ENCODE measurements at regions not wholly inside any gene's neighbourhood (a gene's known extent, or its start where the extent isn't known, plus 50 kb on each side); places are given as distances from the start of the nearest gene placed in this dataset.

GRCh38 chr7:25840209-25840792 is 311.7 kb upstream of the NFE2L3 start:
- TF ChIP-seq POLR2A (IDR thresholded peaks at IDR 0.05; ENCODE audit: low read depth) = no peak
- TF ChIP-seq, protein P1, sequence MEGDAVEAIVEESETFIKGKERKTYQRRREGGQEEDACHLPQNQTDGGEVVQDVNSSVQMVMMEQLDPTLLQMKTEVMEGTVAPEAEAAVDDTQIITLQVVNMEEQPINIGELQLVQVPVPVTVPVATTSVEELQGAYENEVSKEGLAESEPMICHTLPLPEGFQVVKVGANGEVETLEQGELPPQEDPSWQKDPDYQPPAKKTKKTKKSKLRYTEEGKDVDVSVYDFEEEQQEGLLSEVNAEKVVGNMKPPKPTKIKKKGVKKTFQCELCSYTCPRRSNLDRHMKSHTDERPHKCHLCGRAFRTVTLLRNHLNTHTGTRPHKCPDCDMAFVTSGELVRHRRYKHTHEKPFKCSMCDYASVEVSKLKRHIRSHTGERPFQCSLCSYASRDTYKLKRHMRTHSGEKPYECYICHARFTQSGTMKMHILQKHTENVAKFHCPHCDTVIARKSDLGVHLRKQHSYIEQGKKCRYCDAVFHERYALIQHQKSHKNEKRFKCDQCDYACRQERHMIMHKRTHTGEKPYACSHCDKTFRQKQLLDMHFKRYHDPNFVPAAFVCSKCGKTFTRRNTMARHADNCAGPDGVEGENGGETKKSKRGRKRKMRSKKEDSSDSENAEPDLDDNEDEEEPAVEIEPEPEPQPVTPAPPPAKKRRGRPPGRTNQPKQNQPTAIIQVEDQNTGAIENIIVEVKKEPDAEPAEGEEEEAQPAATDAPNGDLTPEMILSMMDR (IDR thresholded peaks at IDR 0.05) = no peak
- peak; percentile 57 to 72 for TF ChIP-seq POLR2AphosphoS5 (IDR thresholded peaks at IDR 0.05)
